ENCODE measurements at regions not wholly inside any gene's neighbourhood (a gene's known extent, or its start where the extent isn't known, plus 50 kb on each side); places are given as distances from the start of the nearest gene placed in this dataset.

- TF ChIP-seq POLR2A (IDR thresholded peaks at IDR 0.05) (no peak), CTCF (IDR thresholded peaks at IDR 0.05) (no peak)
Measured at GRCh38 chr12:87152841-87153528, 876.2 kb downstream of the C12orf50 start.
